K562 (cell line): ENCODE measurements at regions not wholly inside any gene's neighbourhood (a gene's known extent, or its start where the extent isn't known, plus 50 kb on each side); places are given as distances from the start of the nearest gene placed in this dataset.
A peak's percentile ranks its signal among the peaks of the same experiment; 100 is the strongest.

ENCODE experiments used
- CBX3 ChIP-seq, 2 experiments: IDR thresholded peaks; 1 replicate in 1 of 2; 2 replicates in 1 of 2; pipeline ENCODE4 v1.6.1; 2012; ENCODE audit warnings: inconsistent platforms in 2 of 2, low read length in 2 of 2, borderline replicate concordance in 1 of 2, control low read depth in 1 of 2
- CBX5 ChIP-seq: IDR thresholded peaks from 2 replicates; pipeline ENCODE4 v1.6.1; 2014; ENCODE audit warnings: low read depth, borderline replicate concordance
- CTBP1 ChIP-seq: fragments of 450-650 bp; IDR thresholded peaks from 2 replicates; pipeline ENCODE4 v1.6.1; 2016; ENCODE audit warnings: borderline replicate concordance
- EGR1 ChIP-seq: fragments of 450-650 bp; conservative IDR thresholded peaks from 2 replicates; pipeline ENCODE4 v1.6.1; 2017; ENCODE audit warnings: mild to moderate bottlenecking
- HDAC3 ChIP-seq: fragments of 450-650 bp; IDR thresholded peaks from 2 replicates; pipeline ENCODE4 v1.6.1; 2018; ENCODE audit warnings: borderline replicate concordance, mild to moderate bottlenecking, moderate library complexity; ENCODE audit not compliant: partially characterized antibody
- HLTF ChIP-seq: fragments of 450-650 bp; IDR thresholded peaks from 2 replicates; pipeline ENCODE4 v1.6.1; 2016
- LCOR ChIP-seq: sonication (generic); formaldehyde crosslinking; IDR thresholded peaks from 2 replicates; pipeline ENCODE4 v1.8.0; 2022; ENCODE audit warnings: mild to moderate bottlenecking, missing genetic modification reagents
- MBD2 ChIP-seq: sonication (generic); IDR thresholded peaks from 2 replicates; pipeline ENCODE4 v1.6.1; 2016; ENCODE audit warnings: low read depth, borderline replicate concordance
- MEF2A ChIP-seq: IDR thresholded peaks from 2 replicates; pipeline ENCODE4 v1.6.1; 2011; ENCODE audit warnings: low read depth, mild to moderate bottlenecking, low read length, moderate library complexity; ENCODE audit not compliant: control insufficient read depth
- MYBL2 ChIP-seq, 2 experiments: fragments of 450-650 bp in 1 of 2; sonication (generic) in 1 of 2; formaldehyde crosslinking in 1 of 2; IDR thresholded peaks; 2 replicates each; pipeline versions ENCODE4 v1.6.1 to v1.8.1; 2017 to 2022; ENCODE audit warnings: borderline replicate concordance in 1 of 2, inconsistent platforms in 1 of 2, low read depth in 1 of 2, mild to moderate bottlenecking in 1 of 2, missing genetic modification reagents in 1 of 2, moderate library complexity in 1 of 2
- NCOA1 ChIP-seq: fragments of 450-650 bp; IDR thresholded peaks from 2 replicates; pipeline ENCODE4 v1.6.1; 2016; ENCODE audit warnings: low read depth
- NFRKB ChIP-seq: fragments of 450-650 bp; IDR thresholded peaks from 2 replicates; pipeline ENCODE4 v1.6.1; 2016; ENCODE audit warnings: low read depth
- NRF1 ChIP-seq, 2 experiments: fragments of 450-650 bp; IDR thresholded peaks in 1 of 2; conservative IDR thresholded peaks in 1 of 2; 2 replicates each; pipeline ENCODE4 v1.6.1; 2014; ENCODE audit warnings: mild to moderate bottlenecking in 2 of 2
- RCOR1 ChIP-seq, 2 experiments: IDR thresholded peaks; 2 replicates each; pipeline ENCODE4 v1.6.1; 2012; ENCODE audit warnings: low read depth in 2 of 2, low read length in 2 of 2, borderline replicate concordance in 1 of 2, improper control_type of control experiment in 1 of 2
- ZKSCAN3 ChIP-seq: fragments of 250-450 bp; sonication (Bioruptor Pico); IDR thresholded peaks from 2 replicates; pipeline ENCODE4 v1.4.0; 2020
- ZNF354B ChIP-seq: fragments of 250-450 bp; sonication (Bioruptor Pico); IDR thresholded peaks from 2 replicates; pipeline ENCODE4 v1.4.0; 2020
- TF ChIP-seq, protein P1 (sequence below), 2 experiments: fragments of 450-650 bp; formaldehyde crosslinking in 1 of 2; IDR thresholded peaks; 2 replicates each; pipeline versions ENCODE4 v1.4.0 to v1.6.1; 2014 to 2020; ENCODE audit warnings: mild to moderate bottlenecking in 2 of 2, borderline replicate concordance in 1 of 2, low read depth in 1 of 2
- TF ChIP-seq, protein P2 (sequence below): fragments of 450-650 bp; formaldehyde crosslinking; IDR thresholded peaks from 2 replicates; pipeline ENCODE4 v1.4.0; 2020; ENCODE audit warnings: mild to moderate bottlenecking, moderate library complexity

DNA sequence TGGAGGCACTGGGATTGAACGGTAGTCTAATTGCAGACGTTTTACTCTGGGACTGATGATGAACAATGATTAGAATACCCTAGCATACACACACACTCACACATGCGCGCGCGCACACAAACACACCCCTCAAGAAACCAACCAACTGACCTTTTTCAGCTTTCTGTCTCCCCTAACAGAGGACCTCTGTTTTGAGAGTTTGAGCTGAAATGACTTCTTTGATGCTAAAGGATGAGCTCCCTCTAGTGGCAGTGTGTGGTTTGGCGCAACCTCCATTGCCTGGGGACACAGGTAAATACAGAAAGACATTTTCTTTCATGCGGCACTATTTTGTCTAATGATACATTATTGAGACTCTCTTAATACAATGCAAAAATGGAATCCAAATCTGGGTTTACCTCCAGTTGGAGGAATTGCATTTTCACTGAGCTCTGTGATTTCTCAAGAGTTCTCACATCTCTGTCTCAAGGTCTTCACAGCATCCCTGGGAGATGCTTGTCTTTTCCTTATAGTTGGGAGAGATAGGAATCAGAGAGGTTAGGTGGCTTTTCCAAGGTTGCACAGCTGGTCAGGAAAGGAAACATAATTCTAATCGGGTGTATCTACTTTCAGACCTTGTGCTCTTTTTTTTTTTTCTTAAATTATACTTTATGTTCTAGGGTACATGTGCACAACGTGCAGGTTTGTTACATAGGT, 187.5 kb downstream of the TMEM38B start (continued):
- TF ChIP-seq MBD2 (no peak), ZNF354B (no peak), MYBL2 (IDR thresholded peaks at IDR 0.05; ENCODE audit: low read depth) (no peak), MYBL2 (CRISPR knock-in tag; IDR thresholded peaks at IDR 0.05; ENCODE audit: borderline replicate concordance) (no peak), HDAC3 (no peak), NFRKB (no peak), CBX3 (IDR thresholded peaks at IDR 0.05; ENCODE audit: borderline replicate concordance in 1 of 2, low read length in 2 of 2) (no peak), CBX5 (no peak), LCOR (CRISPR knock-in tag) (0 out of 2 replicates have a peak, but pooled peaks have one; percentile 53), CTBP1 (peak; percentile 18; the same call in 1 of the 2 replicates), NCOA1 (no peak), ZKSCAN3 (CRISPR knock-in tag) (no peak), NRF1 (conservative IDR thresholded peaks at IDR 0.05 in 1 of 2, IDR thresholded peaks at IDR 0.05 in 1 of 2) (peak; percentile 85 to 87), MEF2A (no peak), RCOR1 (IDR thresholded peaks at IDR 0.05; ENCODE audit: borderline replicate concordance in 1 of 2, low read depth in 2 of 2, low read length in 2 of 2) (peak in 1 of 2 experiments; percentile 58; a peak in 1 of 4 replicates), EGR1 (no peak), HLTF (no peak)
- TF ChIP-seq, protein P1, sequence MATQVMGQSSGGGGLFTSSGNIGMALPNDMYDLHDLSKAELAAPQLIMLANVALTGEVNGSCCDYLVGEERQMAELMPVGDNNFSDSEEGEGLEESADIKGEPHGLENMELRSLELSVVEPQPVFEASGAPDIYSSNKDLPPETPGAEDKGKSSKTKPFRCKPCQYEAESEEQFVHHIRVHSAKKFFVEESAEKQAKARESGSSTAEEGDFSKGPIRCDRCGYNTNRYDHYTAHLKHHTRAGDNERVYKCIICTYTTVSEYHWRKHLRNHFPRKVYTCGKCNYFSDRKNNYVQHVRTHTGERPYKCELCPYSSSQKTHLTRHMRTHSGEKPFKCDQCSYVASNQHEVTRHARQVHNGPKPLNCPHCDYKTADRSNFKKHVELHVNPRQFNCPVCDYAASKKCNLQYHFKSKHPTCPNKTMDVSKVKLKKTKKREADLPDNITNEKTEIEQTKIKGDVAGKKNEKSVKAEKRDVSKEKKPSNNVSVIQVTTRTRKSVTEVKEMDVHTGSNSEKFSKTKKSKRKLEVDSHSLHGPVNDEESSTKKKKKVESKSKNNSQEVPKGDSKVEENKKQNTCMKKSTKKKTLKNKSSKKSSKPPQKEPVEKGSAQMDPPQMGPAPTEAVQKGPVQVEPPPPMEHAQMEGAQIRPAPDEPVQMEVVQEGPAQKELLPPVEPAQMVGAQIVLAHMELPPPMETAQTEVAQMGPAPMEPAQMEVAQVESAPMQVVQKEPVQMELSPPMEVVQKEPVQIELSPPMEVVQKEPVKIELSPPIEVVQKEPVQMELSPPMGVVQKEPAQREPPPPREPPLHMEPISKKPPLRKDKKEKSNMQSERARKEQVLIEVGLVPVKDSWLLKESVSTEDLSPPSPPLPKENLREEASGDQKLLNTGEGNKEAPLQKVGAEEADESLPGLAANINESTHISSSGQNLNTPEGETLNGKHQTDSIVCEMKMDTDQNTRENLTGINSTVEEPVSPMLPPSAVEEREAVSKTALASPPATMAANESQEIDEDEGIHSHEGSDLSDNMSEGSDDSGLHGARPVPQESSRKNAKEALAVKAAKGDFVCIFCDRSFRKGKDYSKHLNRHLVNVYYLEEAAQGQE (IDR thresholded peaks at IDR 0.05; ENCODE audit: borderline replicate concordance) = peak; percentile 82
- TF ChIP-seq, protein P1 (CRISPR knock-in tag; IDR thresholded peaks at IDR 0.05; ENCODE audit: low read depth) = no peak
- TF ChIP-seq, protein P2, sequence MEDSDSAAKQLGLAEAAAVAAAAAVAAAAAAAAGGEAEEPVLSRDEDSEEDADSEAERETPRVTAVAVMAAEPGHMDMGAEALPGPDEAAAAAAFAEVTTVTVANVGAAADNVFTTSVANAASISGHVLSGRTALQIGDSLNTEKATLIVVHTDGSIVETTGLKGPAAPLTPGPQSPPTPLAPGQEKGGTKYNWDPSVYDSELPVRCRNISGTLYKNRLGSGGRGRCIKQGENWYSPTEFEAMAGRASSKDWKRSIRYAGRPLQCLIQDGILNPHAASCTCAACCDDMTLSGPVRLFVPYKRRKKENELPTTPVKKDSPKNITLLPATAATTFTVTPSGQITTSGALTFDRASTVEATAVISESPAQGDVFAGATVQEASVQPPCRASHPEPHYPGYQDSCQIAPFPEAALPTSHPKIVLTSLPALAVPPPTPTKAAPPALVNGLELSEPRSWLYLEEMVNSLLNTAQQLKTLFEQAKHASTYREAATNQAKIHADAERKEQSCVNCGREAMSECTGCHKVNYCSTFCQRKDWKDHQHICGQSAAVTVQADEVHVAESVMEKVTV = peak; percentile 75
